SU-DHL-6 (cell line): ENCODE measurements at regions not wholly inside any gene's neighbourhood (a gene's known extent, or its start where the extent isn't known, plus 50 kb on each side); places are given as distances from the start of the nearest gene placed in this dataset.

Experiments used
- H2AFZ ChIP-seq: fragments of 200-600 bp; sonication (generic); 2 replicates; pipeline ENCODE4 v1.6.1; 2014; ENCODE audit warnings: low read depth, mild to moderate bottlenecking, moderate library complexity, mixed read lengths, antibody characterized with exemption, low read length; ENCODE audit not compliant: severe bottlenecking
- H3F3A ChIP-seq: fragments of 200-600 bp; shearing (Covaris generic); 2 replicates; pipeline ENCODE4 v1.6.0; 2016; ENCODE audit warnings: antibody characterized with exemption, mild to moderate bottlenecking; ENCODE audit not compliant: insufficient read depth
- H3K27ac ChIP-seq: fragments of 200-600 bp; sonication (generic); 2 replicates; pipeline ENCODE4 v1.5.1; 2016; ENCODE audit warnings: low read depth, mild to moderate bottlenecking, low read length, moderate library complexity, mixed read lengths
- H3K27me3 ChIP-seq: fragments of 200-600 bp; sonication (generic), shearing (Covaris generic); 2 replicates; pipeline ENCODE4 v1.6.0; 2014; ENCODE audit warnings: mild to moderate bottlenecking, low read length
- H3K36me3 ChIP-seq: fragments of 200-600 bp; sonication (generic); 2 replicates; pipeline ENCODE4 v1.6.1; 2014; ENCODE audit warnings: mild to moderate bottlenecking, low read length, mixed read lengths
- H3K4me2 ChIP-seq: fragments of 300-600, 200-600 bp; shearing (Covaris generic), sonication (generic); 2 replicates; pipeline ENCODE4 v1.6.0; 2014; ENCODE audit warnings: low read length, low read depth, mild to moderate bottlenecking; ENCODE audit not compliant: poor library complexity, severe bottlenecking
- H3K4me3 ChIP-seq: fragments of 200-600 bp; sonication (generic); 2 replicates; pipeline ENCODE4 v1.5.1; 2014; ENCODE audit warnings: antibody characterized with exemption, low read length, mild to moderate bottlenecking, mixed read lengths; ENCODE audit not compliant: insufficient read depth, poor library complexity, severe bottlenecking
- H3K79me2 ChIP-seq: fragments of 200-600 bp; sonication (generic); 2 replicates; pipeline ENCODE4 v1.6.1; 2014; ENCODE audit warnings: mild to moderate bottlenecking, low read length, moderate library complexity; ENCODE audit not compliant: insufficient read depth
- H3K9ac ChIP-seq: fragments of 200-600 bp; sonication (generic); 2 replicates; pipeline ENCODE4 v1.7.0; 2014; ENCODE audit warnings: mild to moderate bottlenecking, low read length
- H3K9me2 ChIP-seq: fragments of 200-600 bp; sonication (generic); replicated peaks from 2 replicates; pipeline ENCODE4 v1.6.1; 2014; ENCODE audit warnings: low read length; ENCODE audit not compliant: insufficient read depth
- H3K9me3 ChIP-seq: fragments of 200-600 bp; sonication (generic); 2 replicates; pipeline ENCODE4 v1.6.1; 2014; ENCODE audit warnings: low read length, mixed read lengths; ENCODE audit not compliant: insufficient read depth
- H4K20me1 ChIP-seq: fragments of 200-600 bp; sonication (generic); 2 replicates; pipeline ENCODE4 v1.6.1; 2014; ENCODE audit warnings: low read depth, mild to moderate bottlenecking, antibody characterized with exemption, low read length, moderate library complexity, mixed read lengths
- CTCF ChIP-seq: fragments of 200-600 bp; sonication (generic); IDR thresholded peaks from one replicate; pipeline ENCODE4 v1.5.1; 2017; ENCODE audit warnings: antibody characterized with exemption, mild to moderate bottlenecking, low read length, moderate library complexity; ENCODE audit not compliant: insufficient read depth, poor library complexity, severe bottlenecking
- EZH2phosphoT487 ChIP-seq: fragments of 200-600 bp; sonication (generic), shearing (Covaris generic); conservative IDR thresholded peaks from 2 replicates; pipeline ENCODE4 v1.6.1; 2018; ENCODE audit warnings: mild to moderate bottlenecking, antibody characterized with exemption, low read length, moderate library complexity, mixed read lengths

DNA sequence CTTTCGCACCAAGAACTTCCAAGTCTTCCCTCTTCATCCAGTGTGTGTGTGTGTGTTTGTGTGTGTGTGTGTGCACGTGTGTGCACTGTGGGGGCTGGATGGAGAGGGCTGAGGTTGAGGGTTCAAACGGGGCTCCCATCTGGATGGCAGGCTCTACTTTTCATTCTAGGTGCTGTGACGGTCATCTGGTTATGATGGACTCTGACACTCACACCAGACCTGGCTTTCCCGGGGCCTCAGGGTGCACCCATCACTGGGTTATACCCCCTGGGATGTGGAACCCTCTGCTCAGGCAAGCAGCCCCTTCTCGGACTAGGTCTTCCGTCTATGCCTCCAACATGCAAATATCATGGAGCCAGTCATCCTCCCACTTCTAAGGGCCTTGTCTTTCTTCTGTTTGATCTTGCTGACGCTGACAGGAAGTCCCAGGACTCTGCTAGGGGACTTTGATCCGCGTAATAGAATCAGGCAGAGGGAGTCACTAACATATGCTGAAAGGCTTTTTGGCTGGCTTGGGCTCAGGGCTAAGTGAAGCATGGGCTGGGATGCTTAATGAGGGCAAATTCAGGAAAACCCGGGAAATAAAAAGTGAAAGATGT is 313.6 kb downstream of the CDC5L start:
- no peaks in the 10 kb centered on the region for H3K27me3 ChIP-seq
- no peaks in the 10 kb centered on the region for H3K79me2 ChIP-seq
- TF ChIP-seq CTCF = no peak
- no peak for TF ChIP-seq EZH2phosphoT487
- H3K4me2 ChIP-seq = no peak overlapping the region
- H3K9ac ChIP-seq = no peak overlapping the region
- H3K36me3 ChIP-seq = no peaks in the 10 kb centered on the region
- H2AFZ ChIP-seq = no peak overlapping the region
- H3K4me3 ChIP-seq = no peak overlapping the region
- H3F3A ChIP-seq = no peaks in the 10 kb centered on the region
- H3K9me3 ChIP-seq = no peaks in the 10 kb centered on the region
- H3K27ac ChIP-seq = no peak overlapping the region
- no peaks in the 10 kb centered on the region for H3K9me2 ChIP-seq
- no peaks in the 10 kb centered on the region for H4K20me1 ChIP-seq

DNA sequence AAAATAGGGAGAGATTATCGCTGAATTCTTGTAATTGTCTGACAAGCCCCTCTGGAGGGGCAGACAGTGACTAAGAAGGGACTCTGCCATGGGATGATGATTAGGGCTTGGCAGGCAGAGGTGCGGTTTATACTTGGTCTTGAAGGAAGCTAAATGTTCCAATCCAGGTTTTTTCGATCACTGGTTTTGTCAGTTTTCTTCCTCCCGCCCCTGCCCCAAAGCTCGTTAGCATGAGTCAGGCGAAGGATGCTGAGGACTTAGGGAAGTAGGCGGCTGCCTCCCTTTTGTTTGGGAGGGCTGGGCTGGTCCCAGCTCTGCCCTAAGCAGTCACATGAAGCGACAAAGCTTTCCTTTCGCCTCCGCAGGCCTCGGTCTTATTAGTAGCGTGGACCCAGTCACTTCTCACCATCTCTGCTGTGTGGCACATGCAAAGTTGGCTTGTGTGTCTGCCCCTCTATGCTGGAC is 314.2 kb downstream of the CDC5L start:
- Histone ChIP-seq H3K79me2 (no peaks in the 10 kb centered on the region), H2AFZ (no peak overlapping the region), H3K4me3 (no peak overlapping the region), H3K9me2 (no peaks in the 10 kb centered on the region), H3K9me3 (no peaks in the 10 kb centered on the region), H3K4me2 (no peak overlapping the region), H3K27ac (no peak overlapping the region), H3K9ac (no peak overlapping the region), H3K27me3 (no peaks in the 10 kb centered on the region), H4K20me1 (no peaks in the 10 kb centered on the region), H3F3A (no peaks in the 10 kb centered on the region), H3K36me3 (no peaks in the 10 kb centered on the region)
- TF ChIP-seq EZH2phosphoT487 (no peak), CTCF (no peak)

- no peaks in the 10 kb centered on the region for H3K9me3 ChIP-seq
- H3K9me2 ChIP-seq = no peaks in the 10 kb centered on the region
- no peaks in the 10 kb centered on the region for H3F3A ChIP-seq
- TF ChIP-seq CTCF (no peak), EZH2phosphoT487 (no peak)
- no peak overlapping the region for H2AFZ ChIP-seq
- no peaks in the 10 kb centered on the region for H3K79me2 ChIP-seq
- no peaks in the 10 kb centered on the region for H3K36me3 ChIP-seq
- no peaks in the 10 kb centered on the region for H4K20me1 ChIP-seq
- no peak overlapping the region for H3K27ac ChIP-seq
- H3K9ac ChIP-seq = no peak overlapping the region
- no peak overlapping the region for H3K4me2 ChIP-seq
- no peaks in the 10 kb centered on the region for H3K27me3 ChIP-seq
- H3K4me3 ChIP-seq = no peak overlapping the region
These were observed 314.8 kb downstream of the CDC5L start for GRCh38 chr6:44702292-44702691.
